SK-N-SH (cell line): ENCODE measurements at regions not wholly inside any gene's neighbourhood (a gene's known extent, or its start where the extent isn't known, plus 50 kb on each side); places are given as distances from the start of the nearest gene placed in this dataset.

Experiments
- CTCF ChIA-PET: fragments of 300-600, 350-600 bp; formaldehyde crosslinking; extraction: SDS; loops from one replicate; lab custom pipeline; 2021; lab: Yijun Ruan, JAX
- POLR2A ChIA-PET: fragments of 350-600 bp; sonication (Branson Sonifier 250); formaldehyde crosslinking; extraction: SDS; loops from one replicate; lab custom pipeline; 2020; ENCODE audit warnings: antibody characterized with exemption, inconsistent platforms; lab: Yijun Ruan, JAX
- DNase-seq: peaks from one replicate; pipeline ENCODE4 v3.0.0; 2012
- H2AFZ ChIP-seq: fragments of 200-600 bp; sonication (generic); 2 replicates; pipeline ENCODE4 v1.8.1; 2016; ENCODE audit warnings: antibody characterized with exemption, mild to moderate bottlenecking, low read depth
- H3F3A ChIP-seq: fragments of 200-600 bp; sonication (generic); replicated peaks from 2 replicates; pipeline ENCODE3; 2016; ENCODE audit warnings: antibody characterized with exemption, mild to moderate bottlenecking; ENCODE audit not compliant: insufficient read depth
- H3K27ac ChIP-seq, 2 experiments: fragments of 200-500 bp in 1 of 2; fragments of 200-600 bp in 1 of 2; sonication (Bioruptor generic) in 1 of 2; sonication (generic), shearing (Covaris generic) in 1 of 2; 2 replicates each; pipeline versions ENCODE4 v1.5.1 to v1.6.1; 2014 to 2016; ENCODE audit warnings: low read depth in 2 of 2, inconsistent platforms in 1 of 2, low read length in 1 of 2, mild to moderate bottlenecking in 1 of 2, mixed read lengths in 1 of 2
- H3K27me3 ChIP-seq: fragments of 200-600 bp; sonication (generic), shearing (Covaris generic); 2 replicates; pipeline ENCODE4 v1.6.1; 2016; ENCODE audit warnings: mixed run types; ENCODE audit not compliant: insufficient read depth
- H3K36me3 ChIP-seq, 2 experiments: fragments of 200-500 bp in 1 of 2; fragments of 200-600 bp in 1 of 2; sonication (Bioruptor generic) in 1 of 2; sonication (generic) in 1 of 2; replicated peaks in 1 of 2; 2 replicates each; pipeline versions ENCODE3 to v1.5.1; 2014 to 2016; ENCODE audit warnings: low read length in 1 of 2, mild to moderate bottlenecking in 1 of 2; ENCODE audit not compliant: insufficient read depth in 2 of 2, control insufficient read depth in 1 of 2
- H3K4me1 ChIP-seq, 2 experiments: fragments of 200-500 bp in 1 of 2; fragments of 200-600 bp in 1 of 2; sonication (Bioruptor generic) in 1 of 2; sonication (generic), shearing (Covaris generic) in 1 of 2; 2 replicates each; pipeline versions ENCODE4 v1.5.1 to v1.6.1; 2014 to 2016; ENCODE audit warnings: low read depth in 1 of 2, low read length in 1 of 2, mixed run types in 1 of 2; ENCODE audit not compliant: insufficient read depth in 2 of 2, control insufficient read depth in 1 of 2
- H3K4me2 ChIP-seq: fragments of 200-600 bp; sonication (generic), shearing (Covaris generic); 2 replicates; pipeline ENCODE4 v1.6.1; 2017; ENCODE audit warnings: mixed run types
- H3K4me3 ChIP-seq, 2 experiments: fragments of 200-500 bp in 1 of 2; fragments of 200-600 bp in 1 of 2; sonication (Bioruptor generic) in 1 of 2; sonication (generic), shearing (Covaris generic) in 1 of 2; 2 replicates each; pipeline versions ENCODE4 v1.5.1 to v1.8.1; 2014 to 2016; ENCODE audit warnings: low read depth in 2 of 2, inconsistent platforms in 1 of 2, low read length in 1 of 2, mild to moderate bottlenecking in 1 of 2, mixed read lengths in 1 of 2, moderate library complexity in 1 of 2
- H3K79me2 ChIP-seq: fragments of 200-600 bp; sonication (generic); 2 replicates; pipeline ENCODE4 v1.8.1; 2017; ENCODE audit warnings: mild to moderate bottlenecking; ENCODE audit not compliant: insufficient read depth
- H3K9ac ChIP-seq: fragments of 200-600 bp; sonication (generic); 2 replicates; pipeline ENCODE4 v1.6.1; 2017; ENCODE audit warnings: mixed run types
- H3K9me2 ChIP-seq: fragments of 200-600 bp; sonication (generic); 2 replicates; pipeline ENCODE4 v1.6.1; 2017; ENCODE audit warnings: mixed run types
- H3K9me3 ChIP-seq: fragments of 200-600 bp; sonication (generic); 2 replicates; pipeline ENCODE4 v1.6.1; 2017; ENCODE audit warnings: mixed run types, mild to moderate bottlenecking, moderate library complexity
- H4K20me1 ChIP-seq: fragments of 200-600 bp; sonication (generic); 2 replicates; pipeline ENCODE4 v1.6.1; 2017; ENCODE audit warnings: mild to moderate bottlenecking, mixed run types; ENCODE audit not compliant: insufficient read depth
- ELF1 ChIP-seq: IDR thresholded peaks from 2 replicates; pipeline ENCODE4 v1.4.0; 2012
- FOSL2 ChIP-seq: IDR thresholded peaks from 2 replicates; pipeline ENCODE4 v1.4.0; 2012; ENCODE audit warnings: low read depth, mild to moderate bottlenecking, moderate library complexity, borderline replicate concordance
- FOXM1 ChIP-seq: IDR thresholded peaks from 2 replicates; pipeline ENCODE4 v1.4.0; 2012; ENCODE audit warnings: low read depth, mild to moderate bottlenecking
- GATA2 ChIP-seq: sonication (generic); formaldehyde crosslinking; IDR thresholded peaks from 2 replicates; pipeline ENCODE4 v1.5.0; 2020; ENCODE audit warnings: mild to moderate bottlenecking, missing genetic modification reagents
- JUND ChIP-seq: IDR thresholded peaks from 2 replicates; pipeline ENCODE4 v1.4.0; 2012
- MEF2A ChIP-seq: IDR thresholded peaks from 2 replicates; pipeline ENCODE4 v1.4.0; 2012; ENCODE audit warnings: low read depth, borderline replicate concordance
- NRF1 ChIP-seq: IDR thresholded peaks from 2 replicates; pipeline ENCODE4 v1.6.1; 2012; ENCODE audit warnings: low read depth, mild to moderate bottlenecking, low read length
- RAD21 ChIP-seq: IDR thresholded peaks from 2 replicates; pipeline ENCODE4 v1.6.1; 2012; ENCODE audit warnings: mild to moderate bottlenecking, low read length
- RCOR1 ChIP-seq: fragments of 150-350 bp; IDR thresholded peaks from 2 replicates; pipeline ENCODE4 v1.6.1; 2017; ENCODE audit warnings: antibody characterized with exemption, low read length
- RFX5 ChIP-seq: IDR thresholded peaks from 2 replicates; pipeline ENCODE4 v1.6.1; 2012; ENCODE audit warnings: mild to moderate bottlenecking, improper control_type of control experiment, low read length
- SIN3A ChIP-seq: IDR thresholded peaks from 2 replicates; pipeline ENCODE4 v1.6.1; 2012; ENCODE audit warnings: low read depth, mild to moderate bottlenecking, low read length, moderate library complexity, borderline replicate concordance
- SMC3 ChIP-seq: IDR thresholded peaks from 2 replicates; pipeline ENCODE4 v1.6.1; 2012; ENCODE audit warnings: low read depth, low read length, improper control_type of control experiment
- TCF12 ChIP-seq: IDR thresholded peaks from 2 replicates; pipeline ENCODE4 v1.4.0; 2012
- YY1 ChIP-seq: IDR thresholded peaks from 2 replicates; pipeline ENCODE4 v1.4.0; 2012; ENCODE audit warnings: low read depth, mild to moderate bottlenecking
- WGBS: methylation state at CpG from one replicate; pipeline ENCODE4 v1.1.6; 2017; ENCODE audit warnings: low lambda C conversion rate; 5-methylcytosine and 5-hydroxymethylcytosine counted together
- TF ChIP-seq, protein P1 (sequence below): IDR thresholded peaks from 2 replicates; pipeline ENCODE4 v1.4.0; 2012; ENCODE audit warnings: low read depth
- TF ChIP-seq, protein P2 (sequence below): fragments of 150-350 bp; IDR thresholded peaks from 2 replicates; pipeline ENCODE4 v1.6.1; 2016; ENCODE audit warnings: mild to moderate bottlenecking, low read depth, low read length

DNA sequence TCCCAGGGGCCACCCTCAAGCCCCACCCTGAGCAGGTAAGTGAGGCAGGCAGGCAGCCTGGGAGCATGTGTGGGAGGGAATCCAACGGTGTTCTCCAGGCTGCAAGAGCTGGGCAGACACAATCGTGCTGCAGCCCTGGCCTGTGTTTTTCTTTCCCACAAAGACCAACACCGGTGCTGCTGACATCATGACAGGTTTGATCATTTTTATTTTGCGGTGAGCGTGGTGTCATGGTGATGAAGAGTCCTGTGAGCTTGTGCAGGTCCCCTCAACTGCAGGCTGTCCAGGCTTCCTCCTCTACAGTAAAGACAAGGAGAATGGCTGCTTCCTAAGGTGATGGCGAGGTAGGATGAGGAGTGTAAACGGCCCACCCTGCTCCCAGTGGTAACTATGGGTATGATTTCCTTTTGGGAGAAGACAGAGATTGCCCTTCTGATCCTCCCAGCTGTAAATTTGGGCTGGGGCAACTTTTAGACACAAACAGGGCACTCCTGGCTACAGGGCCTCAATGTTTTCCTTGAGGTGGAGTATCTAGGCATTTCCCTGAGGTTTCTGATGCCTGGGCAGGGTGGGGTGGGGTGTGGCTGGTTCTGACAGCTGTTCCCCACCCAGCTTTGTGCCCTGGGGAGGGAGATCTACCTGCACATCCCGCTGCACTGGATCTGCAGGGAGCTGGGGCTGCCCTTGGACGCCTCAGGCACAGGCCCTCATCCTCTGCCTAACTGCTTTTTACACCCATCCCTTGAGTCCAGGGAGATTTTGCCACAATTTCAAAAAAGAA, 109.1 kb downstream of the VCPKMT start:
- 71% methylated on average over 8 of the region's 9 CpGs for WGBS
- CTCF ChIA-PET, result interaction anchor here (0.9 to 2.5 kb wide), 3 partner anchors 97 to 142 kb away, joined by 3 to 8 read pairs (median 3); no protein-coding TSS in a partner anchor

DNA sequence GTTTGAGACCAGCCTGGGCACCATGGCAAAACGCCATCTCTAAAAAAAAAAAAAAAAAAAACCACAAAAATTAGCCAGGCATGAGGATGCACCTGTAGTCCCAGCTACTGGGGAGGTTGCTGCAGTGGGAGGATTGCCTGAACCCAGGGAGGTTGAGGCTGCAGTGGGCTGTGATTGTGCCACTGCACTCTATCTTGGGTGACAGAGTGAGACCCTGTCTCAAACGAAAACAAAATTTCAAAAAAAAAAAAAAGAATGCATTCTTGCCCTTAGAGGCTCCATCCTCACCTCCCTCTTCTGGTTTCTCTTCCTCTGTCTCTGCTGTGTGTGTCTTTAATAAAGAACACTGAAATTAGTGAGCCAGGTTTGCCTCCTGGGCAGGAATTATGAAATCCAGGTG, 107.8 kb downstream of the VCPKMT start:
- H3K9me2 ChIP-seq, result no peaks in the 10 kb centered on the region
- H2AFZ ChIP-seq, result peak overlapping the region; percentile 36

More for the DNA sequence above, 109.1 kb downstream of the VCPKMT start:
- Histone ChIP-seq H3K9me2 (no peaks in the 10 kb centered on the region), H3K4me2 (no peak overlapping the region), H3K4me3 (no peak overlapping the region), H3K36me3 (no peaks in the 10 kb centered on the region), H3K9ac (no peak overlapping the region), H4K20me1 (no peaks in the 10 kb centered on the region), H2AFZ (no peak overlapping the region), H3K4me1 (peaks cover 28 to 31% of the 10 kb centered on the region in 2 experiments), H3K9me3 (no peaks in the 10 kb centered on the region), H3K27me3 (no peaks in the 10 kb centered on the region), H3K79me2 (no peaks in the 10 kb centered on the region), H3K27ac (no peak overlapping the region), H3F3A (peaks cover 30% of the 10 kb centered on the region)
- POLR2A ChIA-PET, result no interaction called here
- no peak for DNase-seq
- TF ChIP-seq, protein P1, sequence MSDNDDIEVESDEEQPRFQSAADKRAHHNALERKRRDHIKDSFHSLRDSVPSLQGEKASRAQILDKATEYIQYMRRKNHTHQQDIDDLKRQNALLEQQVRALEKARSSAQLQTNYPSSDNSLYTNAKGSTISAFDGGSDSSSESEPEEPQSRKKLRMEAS, result no peak
- TF ChIP-seq NRF1, result no peak
- no peak for TF ChIP-seq SMC3
- no peak for TF ChIP-seq MEF2A
- TF ChIP-seq ELF1, result no peak
- TF ChIP-seq RAD21, result no peak
- no peak for TF ChIP-seq YY1
- no peak for TF ChIP-seq FOXM1

DNA sequence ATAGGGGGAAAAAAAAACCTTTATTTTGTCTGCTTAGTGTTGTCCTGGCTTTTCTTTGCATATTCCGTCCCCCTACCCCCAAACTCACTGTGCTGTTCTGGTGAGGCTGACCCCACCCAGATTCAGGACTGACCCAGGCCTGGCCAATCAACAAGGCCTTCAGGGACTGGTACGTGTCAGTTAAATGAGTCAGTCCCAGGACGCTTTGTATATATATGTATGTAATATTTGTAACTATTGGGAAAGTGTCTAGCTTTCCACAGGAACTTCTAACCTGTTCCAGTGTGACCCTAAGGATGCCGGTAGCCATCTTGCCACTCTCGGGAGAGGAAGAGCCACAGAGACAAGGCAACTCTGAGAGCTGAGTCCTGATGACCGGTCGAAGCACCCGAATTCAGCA, 107.4 kb downstream of the VCPKMT start:
- Histone ChIP-seq H3K9me3 (no peaks in the 10 kb centered on the region), H3K4me3 (no peak overlapping the region), H4K20me1 (no peaks in the 10 kb centered on the region), H3K9ac (peak overlapping the region; percentile 0; the same call in 1 of the 2 replicates)
- CTCF ChIA-PET, result no interaction called here
- TF ChIP-seq, protein P2, sequence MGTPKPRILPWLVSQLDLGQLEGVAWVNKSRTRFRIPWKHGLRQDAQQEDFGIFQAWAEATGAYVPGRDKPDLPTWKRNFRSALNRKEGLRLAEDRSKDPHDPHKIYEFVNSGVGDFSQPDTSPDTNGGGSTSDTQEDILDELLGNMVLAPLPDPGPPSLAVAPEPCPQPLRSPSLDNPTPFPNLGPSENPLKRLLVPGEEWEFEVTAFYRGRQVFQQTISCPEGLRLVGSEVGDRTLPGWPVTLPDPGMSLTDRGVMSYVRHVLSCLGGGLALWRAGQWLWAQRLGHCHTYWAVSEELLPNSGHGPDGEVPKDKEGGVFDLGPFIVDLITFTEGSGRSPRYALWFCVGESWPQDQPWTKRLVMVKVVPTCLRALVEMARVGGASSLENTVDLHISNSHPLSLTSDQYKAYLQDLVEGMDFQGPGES, result no peak
- TF ChIP-seq SIN3A, result no peak
- peak; percentile 20; the same call in 1 of the 2 replicates for TF ChIP-seq FOSL2
- TF ChIP-seq JUND, result no peak
- TF ChIP-seq RCOR1, result no peak
- TF ChIP-seq GATA2 (CRISPR knock-in tag), result no peak
- TF ChIP-seq RFX5, result no peak
- TF ChIP-seq NRF1, result no peak
- TF ChIP-seq, all 33 proteins: peak for 1
- no peak for DNase-seq
- Histone ChIP-seq H3K9me2 (no peaks in the 10 kb centered on the region), H3K27ac (peak overlapping the region in 1 of 2 experiments; percentile 20; a peak in 2 of 4 replicates), H3K79me2 (no peaks in the 10 kb centered on the region), H3K27me3 (no peaks in the 10 kb centered on the region), H3K4me2 (no peak overlapping the region), H3F3A (peaks cover 36% of the 10 kb centered on the region), H3K36me3 (no peaks in the 10 kb centered on the region), H3K4me1 (peaks cover 16 to 28% of the 10 kb centered on the region in 2 experiments), H2AFZ (peak overlapping the region; percentile 36)
- POLR2A ChIA-PET, result no interaction called here
- WGBS, result 78% methylated on average over 8 of the region's 8 CpGs

More for the DNA sequence above, 107.8 kb downstream of the VCPKMT start:
- H3K27ac ChIP-seq, result peak overlapping the region in 1 of 2 experiments; percentile 20; a peak in 2 of 4 replicates
- no peaks in the 10 kb centered on the region for H3K9me3 ChIP-seq
- H3F3A ChIP-seq, result peaks cover 36% of the 10 kb centered on the region
- POLR2A ChIA-PET, result no interaction called here
- CTCF ChIA-PET, result no interaction called here
- H3K4me1 ChIP-seq, result peaks cover 19 to 30% of the 10 kb centered on the region in 2 experiments
- TF ChIP-seq, protein P1, result no peak
- TF ChIP-seq TCF12, result no peak
- no peak overlapping the region for H3K4me3 ChIP-seq
- no peak overlapping the region for H3K4me2 ChIP-seq
- no peaks in the 10 kb centered on the region for H3K36me3 ChIP-seq
- H4K20me1 ChIP-seq, result no peaks in the 10 kb centered on the region
- no peak for DNase-seq
- H3K27me3 ChIP-seq, result no peaks in the 10 kb centered on the region
- H3K9ac ChIP-seq, result peak overlapping the region; percentile 0; the same call in 1 of the 2 replicates
- 33% methylated on average over 2 of the region's 2 CpGs for WGBS
- H3K79me2 ChIP-seq, result no peaks in the 10 kb centered on the region
